Peyer's patch (tissue), 4 donors: ENCODE measurements at regions not wholly inside any gene's neighbourhood (a gene's known extent, or its start where the extent isn't known, plus 50 kb on each side); places are given as distances from the start of the nearest gene placed in this dataset.
"Not testable (repeated sequence)": the region's sequence is repeated elsewhere in the genome, so short reads cannot be mapped to it uniquely, and the experiment has no call there.

Experiments used
- CTCF ChIP-seq, 6 experiments: fragments of 450-650 bp in 4 of 6; fragments of 200-600 bp in 2 of 6; sonication (generic) in 1 of 6; IDR thresholded peaks; one replicate each; pipeline ENCODE4 v1.5.1; 2017 to 2019; ENCODE audit warnings: antibody characterized with exemption in 6 of 6, mild to moderate bottlenecking in 3 of 6, moderate library complexity in 1 of 6
- POLR2A ChIP-seq, 2 donors: fragments of 450-650 bp; IDR thresholded peaks; one replicate each; pipeline ENCODE4 v1.5.1; 2017; ENCODE audit warnings: antibody characterized with exemption in 2 of 2, mild to moderate bottlenecking in 2 of 2, moderate library complexity in 2 of 2

GRCh38 chr2:131822237-131822721, 294.6 kb downstream of the CCDC74A start:
- peak in 1 of 6 experiments; percentile 5 for TF ChIP-seq CTCF (IDR thresholded peaks at IDR 0.05)
- TF ChIP-seq POLR2A (IDR thresholded peaks at IDR 0.05), result not testable (repeated sequence)
